ENCODE measurements at regions not wholly inside any gene's neighbourhood (a gene's known extent, or its start where the extent isn't known, plus 50 kb on each side); places are given as distances from the start of the nearest gene placed in this dataset.

- TF ChIP-seq MAX (IDR thresholded peaks at IDR 0.05) = no peak
- TF ChIP-seq EZH2 (IDR thresholded peaks at IDR 0.05) = no peak
- TF ChIP-seq POLR2AphosphoS5 (IDR thresholded peaks at IDR 0.05; ENCODE audit: low read depth, low read length) = no peak
- no peak for TF ChIP-seq REST (IDR thresholded peaks at IDR 0.05; ENCODE audit: low read depth)
- TF ChIP-seq ZFX (IDR thresholded peaks at IDR 0.05) = no peak
- no peak for TF ChIP-seq CBX3 (IDR thresholded peaks at IDR 0.05; ENCODE audit: low read depth)
- TF ChIP-seq SRF (IDR thresholded peaks at IDR 0.05; ENCODE audit: low read depth) = no peak
- TF ChIP-seq YY1 (IDR thresholded peaks at IDR 0.05; ENCODE audit: extremely low read depth, insufficient replicate concordance, low read depth, low read length) = no peak
- no peak for TF ChIP-seq CTCF (IDR thresholded peaks at IDR 0.05 in 2 of 3, conservative IDR thresholded peaks at IDR 0.05 in 1 of 3; ENCODE audit: borderline replicate concordance in 1 of 3, insufficient read depth in 1 of 3, low read depth in 2 of 3, low read length in 2 of 3)
- no peak for TF ChIP-seq ELF1 (IDR thresholded peaks at IDR 0.05; ENCODE audit: borderline replicate concordance, low read depth)
- TF ChIP-seq ZBTB33 (IDR thresholded peaks at IDR 0.05; ENCODE audit: extremely low read depth, insufficient replicate concordance, low read length) = no peak
- TF ChIP-seq ATF3 (IDR thresholded peaks at IDR 0.05) = no peak
- no peak for TF ChIP-seq TCF7L2 (IDR thresholded peaks at IDR 0.05; ENCODE audit: borderline replicate concordance, extremely low read depth, insufficient read depth, insufficient read length)
- TF ChIP-seq RAD21 (IDR thresholded peaks at IDR 0.05; ENCODE audit: low read depth) = no peak
- H3K9ac ChIP-seq (ENCODE audit: low read length) = no peak overlapping the region
- BruUV-seq (replicated peaks) = no TSS peak
- intact Hi-C loops (cut with micrococcal nuclease) = no loop called here
- ChIA-PET RAD21 (ENCODE audit: low non-redundant PET in 1 of 2, low total read pairs in 2 of 2, uncharacterized antibody in 2 of 2, unreplicated experiment in 2 of 2) (no interaction called here), POLR2A (no interaction called here), CTCF (no interaction called here)
- no peaks in the 10 kb centered on the region for H3K4me1 ChIP-seq (ENCODE audit: control insufficient read depth in 1 of 2, insufficient read depth in 2 of 2, low read length in 2 of 2)
- H4K20me1 ChIP-seq (ENCODE audit: insufficient read depth) = no peaks in the 10 kb centered on the region
- no peak for DNase-seq (ENCODE audit: low read depth, low spot score)
- H3K4me3 ChIP-seq (replicated peaks in 1 of 2; ENCODE audit: low read depth in 1 of 2, low read length in 2 of 2) = no peak overlapping the region
- no peak overlapping the region for H2AFZ ChIP-seq (ENCODE audit: low read depth, low read length, poor library complexity, severe bottlenecking)
- no peaks in the 10 kb centered on the region for H3K9me2 ChIP-seq (ENCODE audit: insufficient read depth)
- no peak overlapping the region for H3K27ac ChIP-seq (ENCODE audit: low read depth, low read length)
- no peak for ATAC-seq
- no peaks in the 10 kb centered on the region for H3K79me2 ChIP-seq (ENCODE audit: insufficient read depth, low read length)
- H3K27me3 ChIP-seq (ENCODE audit: insufficient read depth, low read length) = no peaks in the 10 kb centered on the region
- 0 out of 4 replicates have a peak, but pooled peaks cover 0 to 4% of the 10 kb centered on the region in 2 experiments for H3K9me3 ChIP-seq (ENCODE audit: control insufficient read depth in 1 of 2, insufficient read depth in 1 of 2, low read depth in 1 of 2, low read length in 2 of 2)
- H3K36me3 ChIP-seq (ENCODE audit: control insufficient read depth in 1 of 2, insufficient read depth in 2 of 2, low read length in 2 of 2) = no peaks in the 10 kb centered on the region
- H3K4me2 ChIP-seq (ENCODE audit: low read length) = no peak overlapping the region
Observed at GRCh38 chr1:29602203-29602602, 365.9 kb downstream of the PTPRU start.

Measured in HCT116 (cell line).